Panc1 (cell line): ENCODE measurements at regions not wholly inside any gene's neighbourhood (a gene's known extent, or its start where the extent isn't known, plus 50 kb on each side); places are given as distances from the start of the nearest gene placed in this dataset.

Experiments
- POLR2AphosphoS5 ChIP-seq: IDR thresholded peaks from 2 replicates; pipeline ENCODE4 v1.6.1; 2012; ENCODE audit warnings: mild to moderate bottlenecking, low read depth, low read length, moderate library complexity
- SIN3A ChIP-seq: IDR thresholded peaks from 2 replicates; pipeline ENCODE4 v1.6.1; 2012; ENCODE audit warnings: low read depth, mild to moderate bottlenecking, low read length, moderate library complexity, borderline replicate concordance; ENCODE audit not compliant: insufficient read depth
- TF ChIP-seq, protein P1 (sequence below): fragments of 450-650 bp; IDR thresholded peaks from 2 replicates; pipeline ENCODE4 v1.5.1; 2017; ENCODE audit warnings: mild to moderate bottlenecking

DNA sequence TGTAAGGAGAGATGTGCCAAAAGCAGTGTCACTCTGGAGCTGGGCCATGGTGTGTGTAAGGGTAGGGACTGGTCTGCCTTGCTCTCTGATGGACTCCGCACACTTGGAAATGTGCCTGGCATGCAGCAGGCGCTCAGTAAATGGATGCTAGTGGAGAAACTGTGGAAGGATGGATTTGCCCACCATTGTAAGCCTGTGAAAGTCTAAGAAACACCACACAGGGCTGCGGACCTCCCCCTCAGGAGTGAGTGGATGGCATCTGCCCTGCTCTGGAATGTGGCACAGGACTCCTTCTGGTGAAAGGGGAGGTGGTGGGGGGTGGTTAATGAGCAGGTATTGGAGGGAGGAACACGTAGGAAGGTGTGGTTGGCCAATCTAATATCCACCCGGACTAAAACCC is 62.2 kb upstream of the ACAN start:
- TF ChIP-seq, protein P1, sequence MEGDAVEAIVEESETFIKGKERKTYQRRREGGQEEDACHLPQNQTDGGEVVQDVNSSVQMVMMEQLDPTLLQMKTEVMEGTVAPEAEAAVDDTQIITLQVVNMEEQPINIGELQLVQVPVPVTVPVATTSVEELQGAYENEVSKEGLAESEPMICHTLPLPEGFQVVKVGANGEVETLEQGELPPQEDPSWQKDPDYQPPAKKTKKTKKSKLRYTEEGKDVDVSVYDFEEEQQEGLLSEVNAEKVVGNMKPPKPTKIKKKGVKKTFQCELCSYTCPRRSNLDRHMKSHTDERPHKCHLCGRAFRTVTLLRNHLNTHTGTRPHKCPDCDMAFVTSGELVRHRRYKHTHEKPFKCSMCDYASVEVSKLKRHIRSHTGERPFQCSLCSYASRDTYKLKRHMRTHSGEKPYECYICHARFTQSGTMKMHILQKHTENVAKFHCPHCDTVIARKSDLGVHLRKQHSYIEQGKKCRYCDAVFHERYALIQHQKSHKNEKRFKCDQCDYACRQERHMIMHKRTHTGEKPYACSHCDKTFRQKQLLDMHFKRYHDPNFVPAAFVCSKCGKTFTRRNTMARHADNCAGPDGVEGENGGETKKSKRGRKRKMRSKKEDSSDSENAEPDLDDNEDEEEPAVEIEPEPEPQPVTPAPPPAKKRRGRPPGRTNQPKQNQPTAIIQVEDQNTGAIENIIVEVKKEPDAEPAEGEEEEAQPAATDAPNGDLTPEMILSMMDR, result no peak
- TF ChIP-seq POLR2AphosphoS5 (no peak), SIN3A (no peak)
